ENCODE measurements at regions not wholly inside any gene's neighbourhood (a gene's known extent, or its start where the extent isn't known, plus 50 kb on each side); places are given as distances from the start of the nearest gene placed in this dataset.

DNA sequence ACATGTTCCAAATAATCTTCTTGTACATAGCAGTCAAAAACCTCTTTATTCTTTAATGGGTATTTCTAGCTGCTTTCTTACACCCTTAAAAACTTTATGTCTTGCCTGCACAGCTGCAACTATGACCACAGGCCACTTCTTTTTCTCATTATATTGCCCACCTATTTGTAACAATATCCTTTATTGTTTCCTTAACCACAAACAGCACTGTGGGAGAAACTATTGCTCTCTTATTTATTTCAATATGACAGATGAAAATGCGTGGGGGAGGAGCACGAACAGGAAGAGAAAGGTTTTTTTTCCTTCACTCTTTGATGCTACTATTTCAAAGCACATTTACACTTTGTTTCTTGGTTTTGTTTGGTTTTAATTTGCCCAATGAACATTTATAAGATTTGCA is 253.5 kb downstream of the GJA1 start:
- no peaks in the 10 kb centered on the region for H3K9me3 ChIP-seq
- no peak for DNase-seq (ENCODE audit: low spot score in 2 of 2)
- peaks cover 0 to 13% (median 2%) of the 10 kb centered on the region in 4 donors for H3K4me1 ChIP-seq
- H3K27me3 ChIP-seq: no peaks in the 10 kb centered on the region
- H3K27ac ChIP-seq: no peak overlapping the region
- no peaks in the 10 kb centered on the region for H3K36me3 ChIP-seq
- TF ChIP-seq EP300 (IDR thresholded peaks at IDR 0.05): no peak
- TF ChIP-seq, protein P1, sequence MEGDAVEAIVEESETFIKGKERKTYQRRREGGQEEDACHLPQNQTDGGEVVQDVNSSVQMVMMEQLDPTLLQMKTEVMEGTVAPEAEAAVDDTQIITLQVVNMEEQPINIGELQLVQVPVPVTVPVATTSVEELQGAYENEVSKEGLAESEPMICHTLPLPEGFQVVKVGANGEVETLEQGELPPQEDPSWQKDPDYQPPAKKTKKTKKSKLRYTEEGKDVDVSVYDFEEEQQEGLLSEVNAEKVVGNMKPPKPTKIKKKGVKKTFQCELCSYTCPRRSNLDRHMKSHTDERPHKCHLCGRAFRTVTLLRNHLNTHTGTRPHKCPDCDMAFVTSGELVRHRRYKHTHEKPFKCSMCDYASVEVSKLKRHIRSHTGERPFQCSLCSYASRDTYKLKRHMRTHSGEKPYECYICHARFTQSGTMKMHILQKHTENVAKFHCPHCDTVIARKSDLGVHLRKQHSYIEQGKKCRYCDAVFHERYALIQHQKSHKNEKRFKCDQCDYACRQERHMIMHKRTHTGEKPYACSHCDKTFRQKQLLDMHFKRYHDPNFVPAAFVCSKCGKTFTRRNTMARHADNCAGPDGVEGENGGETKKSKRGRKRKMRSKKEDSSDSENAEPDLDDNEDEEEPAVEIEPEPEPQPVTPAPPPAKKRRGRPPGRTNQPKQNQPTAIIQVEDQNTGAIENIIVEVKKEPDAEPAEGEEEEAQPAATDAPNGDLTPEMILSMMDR (IDR thresholded peaks at IDR 0.05): no peak
- no peak for TF ChIP-seq POLR2A (IDR thresholded peaks at IDR 0.05)
- no peak overlapping the region for H3K4me3 ChIP-seq
- 43 to 46% methylated on average over 2 of the region's 2 CpGs for WGBS, 2 donors

DNA sequence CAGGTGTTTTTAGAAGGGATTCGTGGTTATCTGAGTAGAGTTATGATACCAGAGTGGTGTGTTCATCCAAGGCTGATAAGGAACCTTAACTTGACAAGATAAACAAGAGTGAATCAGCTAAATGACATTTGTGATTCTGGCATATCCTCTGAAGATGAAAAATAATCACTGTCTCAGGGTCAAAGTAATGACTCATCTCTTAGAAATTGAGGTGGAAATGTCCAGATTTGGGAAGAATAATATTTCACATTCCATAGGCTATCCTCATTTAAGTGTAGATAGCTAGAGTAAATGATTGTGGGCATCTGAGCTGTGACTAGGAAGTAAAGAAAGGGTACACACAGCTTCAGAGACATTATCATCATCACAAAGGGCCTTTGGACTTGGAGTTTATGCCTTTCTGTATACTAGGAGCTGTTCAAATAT is 255.7 kb downstream of the GJA1 start:
- Histone ChIP-seq H3K4me3 (no peak overlapping the region), H3K27me3 (no peaks in the 10 kb centered on the region), H3K36me3 (no peaks in the 10 kb centered on the region), H3K27ac (peak overlapping the region in 1 of 4 donors; percentile 29), H3K9me3 (no peaks in the 10 kb centered on the region), H3K4me1 (peaks cover 0 to 31% (median 2%) of the 10 kb centered on the region in 4 donors)
- no peak for DNase-seq (ENCODE audit: low spot score in 2 of 2)
- TF ChIP-seq POLR2A (IDR thresholded peaks at IDR 0.05): no peak
- TF ChIP-seq, protein P1 (IDR thresholded peaks at IDR 0.05): no peak
- no peak for TF ChIP-seq EP300 (IDR thresholded peaks at IDR 0.05)
- 83 to 86% methylated on average over 1 of the region's 1 CpG for WGBS, 2 donors

DNA sequence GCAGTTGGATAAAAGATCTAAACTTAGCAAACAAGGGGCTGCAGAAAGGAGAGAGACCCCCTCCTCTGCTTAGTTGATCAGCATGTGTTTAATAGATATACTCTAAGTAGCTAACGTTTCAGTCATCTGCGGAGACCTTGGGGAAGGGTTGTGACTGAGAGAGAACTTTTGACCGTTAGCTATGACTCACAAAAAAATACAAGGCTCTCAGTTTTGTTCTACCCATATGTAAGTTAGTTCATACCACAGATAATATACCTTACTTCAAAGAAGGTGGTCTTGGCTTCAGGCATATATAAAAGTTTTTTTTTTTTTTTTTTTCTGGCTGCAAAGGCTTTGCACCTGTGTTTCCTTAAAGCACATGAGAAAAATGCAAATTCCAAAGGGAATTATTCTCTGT is 258.9 kb downstream of the GJA1 start:
- Histone ChIP-seq H3K27ac (peak overlapping the region in 2 of 4 donors; percentile 15 to 31), H3K4me1 (peaks cover 0 to 32% (median 2%) of the 10 kb centered on the region in 4 donors), H3K36me3 (no peaks in the 10 kb centered on the region), H3K27me3 (no peaks in the 10 kb centered on the region), H3K9me3 (no peaks in the 10 kb centered on the region), H3K4me3 (no peak overlapping the region)
- TF ChIP-seq POLR2A (IDR thresholded peaks at IDR 0.05): no peak
- no peak for TF ChIP-seq EP300 (IDR thresholded peaks at IDR 0.05)
- TF ChIP-seq, protein P1 (IDR thresholded peaks at IDR 0.05): no peak
- 38 to 44% methylated on average over 3 of the region's 3 CpGs for WGBS, 2 donors
- no peak for DNase-seq (ENCODE audit: low spot score in 2 of 2)

DNA sequence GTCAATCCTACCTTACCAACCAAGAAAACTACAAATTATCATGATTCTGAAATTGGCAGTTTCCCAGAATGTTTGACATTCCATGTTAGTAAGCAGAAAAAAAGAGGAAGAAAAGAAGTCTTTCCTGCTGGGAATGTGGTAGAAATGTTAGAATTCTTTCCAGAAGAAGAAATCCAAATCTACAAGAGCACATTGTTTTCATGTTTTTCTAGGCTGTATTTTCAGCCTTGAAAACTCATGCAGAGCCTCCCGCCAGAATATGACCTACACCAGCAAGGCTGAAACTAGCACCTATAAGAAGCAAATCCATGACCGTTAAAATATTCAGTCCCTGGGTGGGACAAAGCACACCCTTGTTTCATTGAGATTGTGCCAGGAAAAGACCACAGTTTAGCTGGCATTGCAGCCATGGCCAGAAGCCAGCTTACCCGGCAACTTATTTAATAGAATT is 259.4 kb downstream of the GJA1 start:
- Histone ChIP-seq H3K4me3 (no peak overlapping the region), H3K36me3 (no peaks in the 10 kb centered on the region), H3K27ac (peak overlapping the region in 2 of 4 donors; percentile 15 to 31), H3K27me3 (no peaks in the 10 kb centered on the region), H3K9me3 (no peaks in the 10 kb centered on the region), H3K4me1 (peaks cover 0 to 32% (median 2%) of the 10 kb centered on the region in 4 donors)
- WGBS, 2 donors: 10 to 13% methylated on average over 3 of the region's 3 CpGs
- TF ChIP-seq, protein P1 (IDR thresholded peaks at IDR 0.05): no peak
- no peak for TF ChIP-seq EP300 (IDR thresholded peaks at IDR 0.05)
- no peak for TF ChIP-seq POLR2A (IDR thresholded peaks at IDR 0.05)
- peak in 1 of 2 donors; percentile 7 for DNase-seq (ENCODE audit: low spot score in 2 of 2)

DNA sequence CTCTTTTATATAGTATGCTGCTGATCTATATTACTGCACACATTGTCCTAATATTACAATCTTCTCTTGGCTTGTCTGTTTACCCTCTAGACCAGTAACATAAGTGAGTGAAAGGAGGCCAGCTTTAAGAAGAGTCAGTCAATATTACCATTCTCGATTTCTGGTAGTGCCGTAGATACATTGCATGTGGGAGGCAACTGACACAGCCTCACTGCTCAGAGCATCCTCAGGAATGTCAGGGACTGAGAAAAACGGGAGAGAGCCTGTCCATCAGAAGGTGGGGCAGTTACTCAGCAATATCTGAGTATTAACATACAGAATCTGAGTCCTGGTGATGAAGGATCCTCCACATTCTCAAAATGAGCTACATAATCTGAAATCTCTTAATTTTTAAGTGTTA is 259.9 kb downstream of the GJA1 start:
- TF ChIP-seq, protein P1 (IDR thresholded peaks at IDR 0.05): no peak
- no peak for TF ChIP-seq POLR2A (IDR thresholded peaks at IDR 0.05)
- TF ChIP-seq EP300 (IDR thresholded peaks at IDR 0.05): no peak
- no peak for DNase-seq (ENCODE audit: low spot score in 2 of 2)
- H3K4me3 ChIP-seq: no peak overlapping the region
- H3K4me1 ChIP-seq: peaks cover 0 to 32% (median 2%) of the 10 kb centered on the region in 4 donors
- no peaks in the 10 kb centered on the region for H3K36me3 ChIP-seq
- H3K27me3 ChIP-seq: no peaks in the 10 kb centered on the region
- H3K27ac ChIP-seq: peak overlapping the region in 2 of 4 donors; percentile 15 to 31
- WGBS, 2 donors: 27 to 33% methylated on average over 3 of the region's 3 CpGs
- no peaks in the 10 kb centered on the region for H3K9me3 ChIP-seq

Measured in tibial nerve (tissue), 4 donors.